DND-41 (cell line): ENCODE measurements at regions not wholly inside any gene's neighbourhood (a gene's known extent, or its start where the extent isn't known, plus 50 kb on each side); places are given as distances from the start of the nearest gene placed in this dataset.

ENCODE experiments used
- ATAC-seq: fragments of 200-7000 bp; cut with Tn5 transposase; 3 replicates; pipeline ENCODE4 v1.9.1; 2021; ENCODE audit warnings: low read depth; ENCODE audit not compliant: insufficient read depth
- DNase-seq: peaks from one replicate; pipeline ENCODE4 v3.0.0-alpha.2; 2020
- H2AFZ ChIP-seq: 2 replicates; pipeline ENCODE4 v1.6.0; 2012; ENCODE audit warnings: low read depth, low read length
- H3K27ac ChIP-seq: 2 replicates; pipeline ENCODE4 v1.5.1; 2012; ENCODE audit warnings: low read length, inconsistent platforms
- H3K27me3 ChIP-seq: fragments of 200-600 bp; sonication (generic); 2 replicates; pipeline ENCODE4 v1.6.0; 2012; ENCODE audit warnings: low read length, mild to moderate bottlenecking, inconsistent platforms; ENCODE audit not compliant: insufficient read depth, poor library complexity
- H3K36me3 ChIP-seq: 2 replicates; pipeline ENCODE4 v1.5.1; 2012; ENCODE audit warnings: low read length, inconsistent platforms; ENCODE audit not compliant: insufficient read depth
- H3K4me1 ChIP-seq: 2 replicates; pipeline ENCODE4 v1.5.1; 2012; ENCODE audit warnings: mild to moderate bottlenecking, low read length; ENCODE audit not compliant: insufficient read depth
- H3K4me2 ChIP-seq: 2 replicates; pipeline ENCODE4 v1.6.0; 2012; ENCODE audit warnings: mild to moderate bottlenecking, moderate library complexity, low read length, inconsistent platforms; ENCODE audit not compliant: insufficient read depth
- H3K4me3 ChIP-seq, 2 experiments: fragments of 200-600 bp in 1 of 2; shearing (Covaris generic) in 1 of 2; 2 replicates each; pipeline ENCODE4 v1.5.1; 2012 to 2016; ENCODE audit warnings: inconsistent platforms in 2 of 2, low read length in 2 of 2, mild to moderate bottlenecking in 2 of 2, low read depth in 1 of 2, moderate library complexity in 1 of 2
- H3K79me2 ChIP-seq: 2 replicates; pipeline ENCODE4 v1.6.0; 2012; ENCODE audit warnings: low read length, inconsistent platforms; ENCODE audit not compliant: insufficient read depth
- H3K9ac ChIP-seq: 2 replicates; pipeline ENCODE4 v1.6.0; 2012; ENCODE audit warnings: low read depth, mild to moderate bottlenecking, inconsistent platforms, low read length, moderate library complexity
- H3K9me3 ChIP-seq: 2 replicates; pipeline ENCODE4 v1.5.1; 2012; ENCODE audit warnings: low read length, moderate library complexity, mild to moderate bottlenecking, inconsistent platforms; ENCODE audit not compliant: insufficient read depth, severe bottlenecking
- H4K20me1 ChIP-seq: 2 replicates; pipeline ENCODE4 v1.6.0; 2012; ENCODE audit warnings: low read length; ENCODE audit not compliant: insufficient read depth
- CTCF ChIP-seq: IDR thresholded peaks from 2 replicates; pipeline ENCODE4 v1.5.1; 2012; ENCODE audit warnings: borderline replicate concordance, low read length, moderate library complexity, mild to moderate bottlenecking; ENCODE audit not compliant: poor library complexity, severe bottlenecking; ENCODE audit errors: extremely low read depth
- EZH2 ChIP-seq: IDR thresholded peaks from 3 replicates; pipeline ENCODE4 v1.6.1; 2012; ENCODE audit warnings: borderline replicate concordance, low read depth, mild to moderate bottlenecking, moderate library complexity, low read length, inconsistent platforms; ENCODE audit not compliant: severe bottlenecking

- H2AFZ ChIP-seq, result no peak overlapping the region
- H3K9me3 ChIP-seq, result no peaks in the 10 kb centered on the region
- no peaks in the 10 kb centered on the region for H3K36me3 ChIP-seq
- H3K4me1 ChIP-seq, result no peaks in the 10 kb centered on the region
- no peaks in the 10 kb centered on the region for H3K27me3 ChIP-seq
- no peak overlapping the region for H3K27ac ChIP-seq
- no peak for ATAC-seq
- no peaks in the 10 kb centered on the region for H3K79me2 ChIP-seq
- H4K20me1 ChIP-seq, result no peaks in the 10 kb centered on the region
- TF ChIP-seq EZH2 (no peak), CTCF (no peak)
- H3K4me3 ChIP-seq, result no peak overlapping the region
- no peak overlapping the region for H3K9ac ChIP-seq
- DNase-seq, result no peak
- no peak overlapping the region for H3K4me2 ChIP-seq
These were observed 114.9 kb upstream of the SLC45A1 start for GRCh38 chr1:8203056-8203455.

GRCh38 chr1:8202182-8202905 lies 115.6 kb upstream of the SLC45A1 start:
- H2AFZ ChIP-seq, result no peak overlapping the region
- no peak overlapping the region for H3K4me2 ChIP-seq
- DNase-seq, result no peak
- H3K9ac ChIP-seq, result no peak overlapping the region
- no peaks in the 10 kb centered on the region for H3K9me3 ChIP-seq
- H3K36me3 ChIP-seq, result no peaks in the 10 kb centered on the region
- no peaks in the 10 kb centered on the region for H3K79me2 ChIP-seq
- no peak overlapping the region for H3K4me3 ChIP-seq
- no peaks in the 10 kb centered on the region for H4K20me1 ChIP-seq
- no peak for ATAC-seq
- H3K4me1 ChIP-seq, result no peaks in the 10 kb centered on the region
- no peaks in the 10 kb centered on the region for H3K27me3 ChIP-seq
- TF ChIP-seq EZH2, result no peak
- no peak for TF ChIP-seq CTCF
- no peak overlapping the region for H3K27ac ChIP-seq

GRCh38 chr1:8201331-8201861 lies 116.5 kb upstream of the SLC45A1 start:
- TF ChIP-seq EZH2, result no peak
- no peak for TF ChIP-seq CTCF
- no peak overlapping the region for H3K4me2 ChIP-seq
- ATAC-seq, result no peak
- no peaks in the 10 kb centered on the region for H3K79me2 ChIP-seq
- no peaks in the 10 kb centered on the region for H3K27me3 ChIP-seq
- H3K9ac ChIP-seq, result no peak overlapping the region
- H3K9me3 ChIP-seq, result no peaks in the 10 kb centered on the region
- H3K4me3 ChIP-seq, result no peak overlapping the region
- no peaks in the 10 kb centered on the region for H4K20me1 ChIP-seq
- H3K27ac ChIP-seq, result no peak overlapping the region
- H3K36me3 ChIP-seq, result no peaks in the 10 kb centered on the region
- H2AFZ ChIP-seq, result no peak overlapping the region
- H3K4me1 ChIP-seq, result no peaks in the 10 kb centered on the region
- no peak for DNase-seq
